B cell (primary cell): ENCODE measurements at regions not wholly inside any gene's neighbourhood (a gene's known extent, or its start where the extent isn't known, plus 50 kb on each side); places are given as distances from the start of the nearest gene placed in this dataset.

Source experiments
- EZH2 ChIP-seq: IDR thresholded peaks from 2 replicates; pipeline ENCODE4 v1.6.1; 2012; ENCODE audit warnings: borderline replicate concordance, low read depth, mild to moderate bottlenecking, moderate library complexity, low read length; ENCODE audit not compliant: insufficient read depth, poor library complexity, severe bottlenecking
- TF ChIP-seq, protein P1 (sequence below): fragments of 200-600 bp; IDR thresholded peaks from one replicate; pipeline ENCODE4 v1.8.0; 2022; ENCODE audit warnings: antibody characterized with exemption, mild to moderate bottlenecking

DNA sequence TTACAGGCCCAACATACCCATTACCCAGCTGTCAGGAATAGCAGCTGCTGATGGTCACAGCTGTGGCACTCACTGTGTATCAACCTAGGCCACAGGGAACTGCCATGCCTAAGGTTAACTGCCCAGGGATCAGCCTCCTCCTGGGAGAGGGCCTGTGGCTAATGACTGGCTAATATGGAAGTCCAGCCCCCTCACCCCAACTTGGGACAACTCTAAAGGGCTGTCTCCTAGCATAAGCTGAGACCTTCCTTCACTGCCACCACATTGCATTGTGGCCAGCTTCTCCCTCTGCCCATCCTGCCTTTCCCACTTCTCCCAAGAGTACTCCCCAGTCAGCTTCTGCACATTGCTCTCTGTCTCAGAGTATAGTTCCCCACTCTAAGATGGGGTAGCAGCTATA is 316.5 kb downstream of the SMAD2 start:
- TF ChIP-seq, protein P1, sequence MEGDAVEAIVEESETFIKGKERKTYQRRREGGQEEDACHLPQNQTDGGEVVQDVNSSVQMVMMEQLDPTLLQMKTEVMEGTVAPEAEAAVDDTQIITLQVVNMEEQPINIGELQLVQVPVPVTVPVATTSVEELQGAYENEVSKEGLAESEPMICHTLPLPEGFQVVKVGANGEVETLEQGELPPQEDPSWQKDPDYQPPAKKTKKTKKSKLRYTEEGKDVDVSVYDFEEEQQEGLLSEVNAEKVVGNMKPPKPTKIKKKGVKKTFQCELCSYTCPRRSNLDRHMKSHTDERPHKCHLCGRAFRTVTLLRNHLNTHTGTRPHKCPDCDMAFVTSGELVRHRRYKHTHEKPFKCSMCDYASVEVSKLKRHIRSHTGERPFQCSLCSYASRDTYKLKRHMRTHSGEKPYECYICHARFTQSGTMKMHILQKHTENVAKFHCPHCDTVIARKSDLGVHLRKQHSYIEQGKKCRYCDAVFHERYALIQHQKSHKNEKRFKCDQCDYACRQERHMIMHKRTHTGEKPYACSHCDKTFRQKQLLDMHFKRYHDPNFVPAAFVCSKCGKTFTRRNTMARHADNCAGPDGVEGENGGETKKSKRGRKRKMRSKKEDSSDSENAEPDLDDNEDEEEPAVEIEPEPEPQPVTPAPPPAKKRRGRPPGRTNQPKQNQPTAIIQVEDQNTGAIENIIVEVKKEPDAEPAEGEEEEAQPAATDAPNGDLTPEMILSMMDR: no peak
- TF ChIP-seq EZH2: no peak
